Trophoblast cell (in vitro differentiated cells and primary cell): ENCODE measurements at regions not wholly inside any gene's neighbourhood (a gene's known extent, or its start where the extent isn't known, plus 50 kb on each side); places are given as distances from the start of the nearest gene placed in this dataset.

Experiments used
- DNase-seq, 2 donors: peaks; one replicate each; pipeline ENCODE4 v3.0.0-alpha.2; 2016
- H2AFZ ChIP-seq: 2 replicates; pipeline ENCODE4 v1.6.1; 2013; ENCODE audit warnings: low read length, moderate library complexity, mild to moderate bottlenecking; ENCODE audit not compliant: insufficient read depth, poor library complexity
- H2AK5ac ChIP-seq: 2 replicates; pipeline ENCODE4 v1.6.1; 2013; ENCODE audit warnings: mild to moderate bottlenecking, low read length
- H2BK120ac ChIP-seq: 2 replicates; pipeline ENCODE4 v1.6.1; 2013; ENCODE audit warnings: low read length, mild to moderate bottlenecking, moderate library complexity; ENCODE audit not compliant: insufficient read depth, poor library complexity
- H2BK12ac ChIP-seq: 2 replicates; pipeline ENCODE4 v1.6.1; 2013; ENCODE audit warnings: mild to moderate bottlenecking, low read length, moderate library complexity
- H2BK5ac ChIP-seq: 2 replicates; pipeline ENCODE4 v1.6.1; 2013; ENCODE audit warnings: low read length, low read depth, moderate library complexity, mild to moderate bottlenecking; ENCODE audit not compliant: poor library complexity
- H3K14ac ChIP-seq: 2 replicates; pipeline ENCODE4 v1.6.1; 2013; ENCODE audit warnings: mild to moderate bottlenecking, low read length
- H3K18ac ChIP-seq: 2 replicates; pipeline ENCODE4 v1.6.1; 2013; ENCODE audit warnings: mild to moderate bottlenecking, low read length
- H3K23ac ChIP-seq: 2 replicates; pipeline ENCODE4 v1.6.1; 2013; ENCODE audit warnings: low read length
- H3K27ac ChIP-seq: 2 replicates; pipeline ENCODE4 v1.5.1; 2013; ENCODE audit warnings: low read depth, mild to moderate bottlenecking, inconsistent platforms, low read length, moderate library complexity
- H3K27me3 ChIP-seq: 2 replicates; pipeline ENCODE4 v1.6.1; 2013; ENCODE audit warnings: inconsistent platforms, mild to moderate bottlenecking, low read length, moderate library complexity; ENCODE audit not compliant: insufficient read depth
- H3K36me3 ChIP-seq, 2 experiments: 1 replicate in 1 of 2; 2 replicates in 1 of 2; pipeline ENCODE4 v1.6.1; 2013; ENCODE audit warnings: low read length in 2 of 2, mild to moderate bottlenecking in 2 of 2, moderate library complexity in 1 of 2; ENCODE audit not compliant: insufficient read depth in 2 of 2, control insufficient read depth in 1 of 2
- H3K4ac ChIP-seq: 2 replicates; pipeline ENCODE4 v1.6.1; 2013; ENCODE audit warnings: low read depth, mild to moderate bottlenecking, low read length, moderate library complexity
- H3K4me1 ChIP-seq, 2 experiments: 1 replicate in 1 of 2; 2 replicates in 1 of 2; pipeline ENCODE4 v1.6.1; 2013; ENCODE audit warnings: low read length in 2 of 2, mild to moderate bottlenecking in 2 of 2, moderate library complexity in 1 of 2; ENCODE audit not compliant: insufficient read depth in 2 of 2, control insufficient read depth in 1 of 2
- H3K4me2 ChIP-seq: 2 replicates; pipeline ENCODE4 v1.6.1; 2013; ENCODE audit warnings: inconsistent platforms, mild to moderate bottlenecking, low read length, moderate library complexity
- H3K4me3 ChIP-seq: 2 replicates; pipeline ENCODE4 v1.5.1; 2013; ENCODE audit warnings: mild to moderate bottlenecking, low read depth, low read length, inconsistent platforms
- H3K79me1 ChIP-seq: one replicate; pipeline ENCODE4 v1.6.1; 2013; ENCODE audit warnings: low read length
- H3K79me2 ChIP-seq: 2 replicates; pipeline ENCODE4 v1.6.1; 2013; ENCODE audit warnings: low read length, mild to moderate bottlenecking; ENCODE audit not compliant: control insufficient read depth, insufficient read depth, poor library complexity
- H3K9ac ChIP-seq: 2 replicates; pipeline ENCODE4 v1.6.1; 2013; ENCODE audit warnings: mild to moderate bottlenecking, low read length
- H3K9me3 ChIP-seq: 2 replicates; pipeline ENCODE4 v1.6.1; 2013; ENCODE audit warnings: low read depth, mild to moderate bottlenecking, control low read depth, inconsistent platforms, low read length; ENCODE audit not compliant: insufficient read depth
- H4K12ac ChIP-seq: 2 replicates; pipeline ENCODE4 v1.6.1; 2013; ENCODE audit warnings: low read depth, mild to moderate bottlenecking, low read length, moderate library complexity
- H4K8ac ChIP-seq: 2 replicates; pipeline ENCODE4 v1.6.1; 2013; ENCODE audit warnings: low read depth, mild to moderate bottlenecking, low read length, moderate library complexity
- H4K91ac ChIP-seq: one replicate; pipeline ENCODE4 v1.6.1; 2013; ENCODE audit warnings: low read depth, mild to moderate bottlenecking, low read length, moderate library complexity
- WGBS: extraction: QIAGEN DNeasy Blood & Tissue Kit; methylation state at CpG from one replicate; pipeline ENCODE4 v1.1.7; 2013; ENCODE audit warnings: missing lambda C conversion rate; ENCODE audit not compliant: insufficient read length, insufficient coverage; ENCODE audit errors: extremely low coverage; 5-methylcytosine and 5-hydroxymethylcytosine counted together

- H3K27ac ChIP-seq, result no peak overlapping the region
- H2BK5ac ChIP-seq, result no peak overlapping the region
- H3K18ac ChIP-seq, result no peak overlapping the region
- no peaks in the 10 kb centered on the region for H3K79me2 ChIP-seq
- no peak overlapping the region for H2BK120ac ChIP-seq
- H3K14ac ChIP-seq, result no peak overlapping the region
- no peaks in the 10 kb centered on the region for H3K36me3 ChIP-seq
- H3K4me2 ChIP-seq, result no peak overlapping the region
- no peak overlapping the region for H3K23ac ChIP-seq
- H2AFZ ChIP-seq, result no peak overlapping the region
- no peak overlapping the region for H3K9ac ChIP-seq
- H4K91ac ChIP-seq, result no peak overlapping the region
- WGBS, result no CpG with 5 or more reads among the region's 1 CpG
- no peak overlapping the region for H2AK5ac ChIP-seq
- H4K12ac ChIP-seq, result no peak overlapping the region
- no peak overlapping the region for H2BK12ac ChIP-seq
- H4K8ac ChIP-seq, result no peak overlapping the region
- H3K4me3 ChIP-seq, result no peak overlapping the region
- H3K27me3 ChIP-seq, result no peaks in the 10 kb centered on the region
- H3K9me3 ChIP-seq, result no peaks in the 10 kb centered on the region
- peaks cover 0 to 1% of the 10 kb centered on the region in 2 experiments for H3K4me1 ChIP-seq
- no peaks in the 10 kb centered on the region for H3K79me1 ChIP-seq
- peak; percentile 48 to 82 for DNase-seq
- no peak overlapping the region for H3K4ac ChIP-seq
Observed at GRCh38 chr6:53428886-53429285, 80.1 kb upstream of the ELOVL5 start.

DNA sequence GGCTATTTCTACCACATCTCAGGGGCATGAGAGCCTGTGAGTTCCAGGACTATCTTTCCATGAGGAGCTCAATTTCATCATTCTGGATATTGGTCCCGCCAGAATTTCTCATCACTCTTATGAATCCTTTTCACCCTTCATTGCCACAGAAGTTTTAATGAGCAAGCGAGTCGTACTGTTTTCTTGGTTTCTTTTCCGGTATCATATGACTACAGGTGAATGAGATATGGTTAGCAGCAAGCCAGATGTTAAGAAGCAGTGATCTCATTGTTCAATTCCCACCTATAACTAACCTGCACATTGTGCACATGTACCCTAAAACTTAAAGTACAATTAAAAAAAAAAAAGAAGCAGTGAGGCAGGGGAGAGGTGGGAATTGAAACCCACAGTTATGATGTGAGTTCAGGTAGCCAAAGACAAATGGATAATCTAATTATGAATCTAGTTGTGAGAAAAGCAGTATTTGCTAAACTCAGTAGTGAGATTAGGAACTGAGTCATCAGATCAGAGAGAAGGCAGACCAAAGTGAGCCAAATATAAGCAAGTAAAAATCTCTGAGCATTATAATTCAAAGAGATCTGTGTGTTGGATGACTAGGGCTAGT, 78.0 kb upstream of the ELOVL5 start:
- Histone ChIP-seq H3K23ac (no peak overlapping the region), H2BK120ac (no peak overlapping the region), H4K8ac (no peak overlapping the region), H2BK12ac (no peak overlapping the region), H3K9ac (no peak overlapping the region), H3K4me3 (no peak overlapping the region), H3K79me2 (no peaks in the 10 kb centered on the region), H3K14ac (no peak overlapping the region), H3K4me1 (peaks cover 0 to 1% of the 10 kb centered on the region in 2 experiments), H2AK5ac (no peak overlapping the region), H4K91ac (no peak overlapping the region), H2BK5ac (no peak overlapping the region), H4K12ac (no peak overlapping the region), H3K36me3 (no peaks in the 10 kb centered on the region), H3K27me3 (no peaks in the 10 kb centered on the region), H3K27ac (no peak overlapping the region), H3K18ac (no peak overlapping the region), H3K4ac (no peak overlapping the region), H3K9me3 (no peaks in the 10 kb centered on the region), H3K4me2 (no peak overlapping the region), H2AFZ (no peak overlapping the region), H3K79me1 (no peaks in the 10 kb centered on the region)
- WGBS, result no CpG with 5 or more reads among the region's 4 CpGs
- peak in 1 of 2 donors; percentile 36 for DNase-seq

GRCh38 chr6:53426117-53426516, 77.4 kb upstream of the ELOVL5 start:
- Histone ChIP-seq H3K27ac (no peak overlapping the region), H4K91ac (no peak overlapping the region), H3K9ac (no peak overlapping the region), H3K79me2 (no peaks in the 10 kb centered on the region), H3K4me1 (no peaks in the 10 kb centered on the region), H2BK5ac (no peak overlapping the region), H3K79me1 (no peaks in the 10 kb centered on the region), H2AFZ (no peak overlapping the region), H3K27me3 (no peaks in the 10 kb centered on the region), H3K4me3 (no peak overlapping the region), H4K8ac (no peak overlapping the region), H2AK5ac (no peak overlapping the region), H3K23ac (no peak overlapping the region), H3K4ac (no peak overlapping the region), H3K9me3 (no peaks in the 10 kb centered on the region), H2BK120ac (no peak overlapping the region), H3K36me3 (no peaks in the 10 kb centered on the region), H4K12ac (no peak overlapping the region), H3K14ac (no peak overlapping the region), H2BK12ac (no peak overlapping the region), H3K18ac (no peak overlapping the region), H3K4me2 (no peak overlapping the region)
- no CpG with 5 or more reads among the region's 3 CpGs for WGBS
- no peak for DNase-seq

DNA sequence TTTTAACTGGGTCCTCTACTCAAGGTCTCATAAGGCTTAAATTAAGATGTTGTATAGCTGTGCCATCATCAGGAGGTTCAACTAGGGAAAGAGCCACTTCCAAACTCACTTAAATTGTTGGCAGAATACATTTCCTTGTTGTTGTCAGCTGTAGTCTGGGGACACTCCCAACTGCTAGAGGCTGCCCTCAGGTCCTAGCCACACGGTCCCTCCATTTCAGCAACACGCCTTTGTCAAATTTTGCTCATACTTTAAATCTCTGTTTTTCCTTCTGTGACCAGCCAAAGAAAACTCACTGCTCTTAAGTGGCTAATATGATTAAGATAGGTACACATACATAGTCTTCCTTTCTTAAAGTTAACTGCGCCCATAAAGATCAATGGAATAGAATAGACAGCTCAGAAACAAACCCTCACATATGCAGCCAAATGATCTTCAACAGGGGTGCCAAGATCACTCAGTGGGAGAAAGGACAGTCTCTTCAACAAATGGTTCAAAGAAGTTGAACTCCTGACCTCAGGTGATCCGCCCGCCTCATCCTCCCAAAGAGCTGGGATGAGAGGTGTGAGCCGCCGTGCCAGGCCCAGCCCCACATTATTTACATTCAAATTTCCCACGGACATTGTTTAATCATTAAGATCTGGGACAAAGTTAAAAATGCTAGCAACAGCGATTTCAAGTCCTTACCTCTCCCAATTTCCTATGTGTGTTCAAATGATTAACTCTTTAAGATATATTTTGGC, 76.4 kb upstream of the ELOVL5 start:
- peak; percentile 68 to 85 for DNase-seq
- WGBS, result no CpG with 5 or more reads among the region's 9 CpGs
- Histone ChIP-seq H3K27me3 (no peaks in the 10 kb centered on the region), H2AFZ (no peak overlapping the region), H4K91ac (no peak overlapping the region), H3K4ac (no peak overlapping the region), H3K27ac (no peak overlapping the region), H3K9me3 (no peaks in the 10 kb centered on the region), H3K4me1 (no peaks in the 10 kb centered on the region), H4K8ac (no peak overlapping the region), H2BK5ac (no peak overlapping the region), H3K14ac (no peak overlapping the region), H2BK120ac (no peak overlapping the region), H3K4me2 (no peak overlapping the region), H2BK12ac (no peak overlapping the region), H3K9ac (no peak overlapping the region), H3K18ac (no peak overlapping the region), H3K23ac (no peak overlapping the region), H3K36me3 (no peaks in the 10 kb centered on the region), H2AK5ac (no peak overlapping the region), H3K79me1 (no peaks in the 10 kb centered on the region), H4K12ac (no peak overlapping the region), H3K4me3 (no peak overlapping the region), H3K79me2 (no peaks in the 10 kb centered on the region)
